D721Med (cell line): ENCODE measurements at regions not wholly inside any gene's neighbourhood (a gene's known extent, or its start where the extent isn't known, plus 50 kb on each side); places are given as distances from the start of the nearest gene placed in this dataset.

ENCODE experiments used
- DNase-seq: peaks from one replicate; pipeline ENCODE4 v3.0.0; 2011; ENCODE audit warnings: low spot score; ENCODE audit not compliant: insufficient read length
- FAIRE-seq: peaks from 2 replicates; lab custom pipeline; 2011; peaks lifted over from hg19 to GRCh38; lab: Jason Lieb, UNC
- CTCF ChIP-seq: IDR thresholded peaks from 2 replicates; pipeline ENCODE4 v1.5.1; 2012; ENCODE audit warnings: mild to moderate bottlenecking, control low read depth; ENCODE audit not compliant: insufficient read depth; ENCODE audit errors: missing control alignments

- no peak for FAIRE-seq
- no peak for DNase-seq
- TF ChIP-seq CTCF, result no peak
These were observed 203.9 kb downstream of the FBXO15 start for GRCh38 chr18:73943763-73944162.

DNA sequence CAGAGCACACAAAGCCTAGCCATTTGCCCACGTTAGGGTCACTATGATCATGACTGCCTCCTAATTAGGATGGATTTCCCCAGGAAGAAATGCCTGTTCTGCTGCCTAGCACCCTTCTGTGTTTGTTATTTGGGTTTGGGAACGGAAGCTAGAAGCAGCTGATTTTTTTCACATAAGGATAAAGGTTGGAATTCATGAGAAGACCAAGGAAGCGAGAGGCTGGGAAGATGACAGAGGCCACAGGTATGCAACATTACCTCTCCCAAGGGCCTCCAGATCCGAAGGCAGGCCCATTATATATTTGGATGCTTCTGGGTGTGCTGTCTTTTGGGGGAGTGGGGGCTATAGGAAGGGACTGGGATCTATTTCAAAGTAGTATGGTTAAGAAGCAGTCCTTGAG, 204.7 kb downstream of the FBXO15 start:
- no peak for DNase-seq
- FAIRE-seq, result no peak
- no peak for TF ChIP-seq CTCF

DNA sequence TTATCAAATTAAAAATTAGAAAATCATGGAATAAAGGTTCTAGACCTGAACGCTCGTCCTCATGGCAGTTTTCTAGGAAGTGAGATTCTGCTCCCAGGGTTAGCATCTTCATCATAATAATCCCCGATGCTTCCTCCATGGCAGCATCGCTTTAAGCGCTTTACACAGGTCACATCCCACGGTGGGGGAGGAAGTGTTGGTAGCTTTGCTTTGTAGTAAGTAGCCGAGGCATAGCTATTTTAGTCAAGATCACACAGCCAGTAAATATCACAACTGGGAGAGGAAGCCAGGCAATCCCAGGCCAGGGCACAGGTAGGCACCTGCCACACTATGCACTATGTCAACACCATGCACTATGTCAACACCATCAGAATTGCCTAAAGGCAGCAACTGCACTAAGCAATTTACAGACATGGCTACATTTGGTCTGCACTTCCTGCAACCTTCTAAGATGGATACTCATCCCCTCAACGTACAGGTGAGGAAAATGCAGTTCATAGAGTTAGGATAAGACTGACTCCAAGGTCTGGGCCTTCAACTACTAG, 205.5 kb downstream of the FBXO15 start:
- DNase-seq (no peak), FAIRE-seq (peak; percentile 82)
- TF ChIP-seq CTCF, result no peak

DNA sequence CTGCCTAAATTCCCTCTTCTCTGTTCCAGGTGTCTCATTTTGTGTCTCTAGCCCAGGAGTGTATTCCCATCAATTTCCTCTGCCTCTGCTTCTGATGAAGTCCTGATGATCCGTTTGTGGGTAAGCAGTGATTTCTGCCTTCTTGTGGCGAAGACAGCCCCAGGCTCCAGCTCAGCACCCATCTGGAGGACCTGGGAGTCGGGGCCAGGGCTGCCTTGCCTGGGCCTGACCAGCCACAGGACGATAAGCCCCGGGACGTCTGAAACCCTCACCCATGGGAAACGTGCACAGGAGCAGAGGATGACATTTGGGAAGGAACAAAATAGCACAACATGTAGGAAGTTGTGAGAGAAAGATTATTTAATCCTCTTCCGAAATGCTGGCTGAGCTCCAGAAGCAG, 206.9 kb downstream of the FBXO15 start:
- DNase-seq (no peak), FAIRE-seq (no peak)
- TF ChIP-seq CTCF, result no peak

GRCh38 chr18:73939391-73939790, 208.2 kb downstream of the FBXO15 start:
- FAIRE-seq (no peak), DNase-seq (no peak)
- no peak for TF ChIP-seq CTCF

DNA sequence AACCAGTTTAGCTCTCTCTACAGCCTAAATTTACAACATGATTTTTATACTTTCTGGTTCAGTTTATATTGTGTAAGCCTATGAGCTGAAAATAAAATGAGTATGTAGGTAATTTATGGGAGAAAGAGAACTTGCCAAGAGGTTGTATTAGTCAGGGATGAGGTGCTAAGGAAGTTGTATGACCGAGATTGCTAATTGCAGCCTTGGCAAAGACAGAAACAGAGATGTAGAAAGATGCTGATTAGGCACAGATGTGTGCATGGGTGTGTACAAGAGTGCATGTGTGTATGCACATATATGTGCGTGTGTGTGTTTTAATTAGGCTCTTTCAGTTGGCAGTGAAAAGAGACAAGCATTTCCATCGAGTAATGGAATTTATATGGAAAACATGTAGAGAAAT, 213.9 kb downstream of the FBXO15 start:
- TF ChIP-seq CTCF, result no peak
- DNase-seq (no peak), FAIRE-seq (no peak)

GRCh38 chr18:73932976-73933375, 214.7 kb downstream of the FBXO15 start:
- no peak for DNase-seq
- no peak for TF ChIP-seq CTCF
- FAIRE-seq, result no peak
